ENCODE measurements at regions not wholly inside any gene's neighbourhood (a gene's known extent, or its start where the extent isn't known, plus 50 kb on each side); places are given as distances from the start of the nearest gene placed in this dataset.

DNA sequence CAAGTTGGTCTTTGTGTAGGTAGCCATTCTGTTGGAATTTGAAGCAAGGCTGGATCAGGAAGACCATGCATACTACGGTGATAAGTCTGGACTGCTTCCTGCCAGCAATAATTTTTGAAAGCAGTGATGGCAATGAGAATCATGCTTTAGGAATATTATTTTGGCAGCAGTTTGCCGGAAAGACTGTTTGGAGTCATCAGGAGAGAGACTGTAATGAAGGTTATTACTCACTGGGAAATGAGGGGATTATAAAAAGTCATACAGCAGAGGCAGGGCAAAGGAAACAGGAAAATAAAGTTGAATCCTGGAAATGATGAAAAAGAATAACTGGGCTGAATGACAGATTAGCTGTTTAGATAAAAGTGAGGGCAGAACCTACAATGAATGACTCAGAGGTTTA is 1136.8 kb upstream of the AUTS2 start:
- TF ChIP-seq EZH2phosphoT487 (IDR thresholded peaks at IDR 0.05; ENCODE audit: unreplicated experiment) = no peak
- TF ChIP-seq, protein P1, sequence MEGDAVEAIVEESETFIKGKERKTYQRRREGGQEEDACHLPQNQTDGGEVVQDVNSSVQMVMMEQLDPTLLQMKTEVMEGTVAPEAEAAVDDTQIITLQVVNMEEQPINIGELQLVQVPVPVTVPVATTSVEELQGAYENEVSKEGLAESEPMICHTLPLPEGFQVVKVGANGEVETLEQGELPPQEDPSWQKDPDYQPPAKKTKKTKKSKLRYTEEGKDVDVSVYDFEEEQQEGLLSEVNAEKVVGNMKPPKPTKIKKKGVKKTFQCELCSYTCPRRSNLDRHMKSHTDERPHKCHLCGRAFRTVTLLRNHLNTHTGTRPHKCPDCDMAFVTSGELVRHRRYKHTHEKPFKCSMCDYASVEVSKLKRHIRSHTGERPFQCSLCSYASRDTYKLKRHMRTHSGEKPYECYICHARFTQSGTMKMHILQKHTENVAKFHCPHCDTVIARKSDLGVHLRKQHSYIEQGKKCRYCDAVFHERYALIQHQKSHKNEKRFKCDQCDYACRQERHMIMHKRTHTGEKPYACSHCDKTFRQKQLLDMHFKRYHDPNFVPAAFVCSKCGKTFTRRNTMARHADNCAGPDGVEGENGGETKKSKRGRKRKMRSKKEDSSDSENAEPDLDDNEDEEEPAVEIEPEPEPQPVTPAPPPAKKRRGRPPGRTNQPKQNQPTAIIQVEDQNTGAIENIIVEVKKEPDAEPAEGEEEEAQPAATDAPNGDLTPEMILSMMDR (conservative IDR thresholded peaks at IDR 0.05; ENCODE audit: low read depth in 2 of 2) = no peak
- no peak for TF ChIP-seq EZH2 (IDR thresholded peaks at IDR 0.05; ENCODE audit: low read depth, unreplicated experiment)
- TF ChIP-seq CREB1 (CRISPR knock-in tag; IDR thresholded peaks at IDR 0.05; ENCODE audit: low read depth) = no peak
- no peak for TF ChIP-seq ZNF331 (CRISPR knock-in tag; IDR thresholded peaks at IDR 0.05; ENCODE audit: low read depth)
- TF ChIP-seq POLR2AphosphoS5 (IDR thresholded peaks at IDR 0.05; ENCODE audit: low read depth) = no peak
- TF ChIP-seq ZNF114 (CRISPR knock-in tag; IDR thresholded peaks at IDR 0.05) = no peak
- TF ChIP-seq JUNB (IDR thresholded peaks at IDR 0.05; ENCODE audit: unreplicated experiment) = no peak
- no peak for TF ChIP-seq REST (IDR thresholded peaks at IDR 0.05; ENCODE audit: unreplicated experiment)
